Ishikawa (cell line): ENCODE measurements at regions not wholly inside any gene's neighbourhood (a gene's known extent, or its start where the extent isn't known, plus 50 kb on each side); places are given as distances from the start of the nearest gene placed in this dataset.

Source experiments
- CEBPB ChIP-seq: IDR thresholded peaks from 2 replicates; pipeline ENCODE4 v1.6.1; 2012
- CREB1 ChIP-seq: IDR thresholded peaks from 2 replicates; pipeline ENCODE4 v1.6.1; 2012; ENCODE audit warnings: low read depth
- EGR1 ChIP-seq: IDR thresholded peaks from 2 replicates; pipeline ENCODE4 v1.6.1; 2012
- EP300 ChIP-seq: IDR thresholded peaks from 2 replicates; pipeline ENCODE4 v1.6.1; 2012; ENCODE audit warnings: borderline replicate concordance
- FOXM1 ChIP-seq: IDR thresholded peaks from 2 replicates; pipeline ENCODE4 v1.6.1; 2012; ENCODE audit warnings: low read depth, borderline replicate concordance
- MAX ChIP-seq: IDR thresholded peaks from 2 replicates; pipeline ENCODE4 v1.6.1; 2012
- NFIC ChIP-seq: IDR thresholded peaks from 2 replicates; pipeline ENCODE4 v1.6.1; 2012
- RAD21 ChIP-seq: IDR thresholded peaks from 2 replicates; pipeline ENCODE4 v1.6.1; 2012; ENCODE audit warnings: low read depth
- TAF1 ChIP-seq: IDR thresholded peaks from 2 replicates; pipeline ENCODE4 v1.6.1; 2012; ENCODE audit warnings: low read depth, mild to moderate bottlenecking
- TCF12 ChIP-seq: IDR thresholded peaks from 2 replicates; pipeline ENCODE4 v1.6.1; 2012; ENCODE audit warnings: low read depth
- TEAD4 ChIP-seq: IDR thresholded peaks from 2 replicates; pipeline ENCODE4 v1.6.1; 2012
- YY1 ChIP-seq: IDR thresholded peaks from 2 replicates; pipeline ENCODE4 v1.6.1; 2012; ENCODE audit warnings: low read depth
- ZBTB7A ChIP-seq: IDR thresholded peaks from 2 replicates; pipeline ENCODE4 v1.6.1; 2012; ENCODE audit warnings: low read depth
- TF ChIP-seq, protein P1 (sequence below): IDR thresholded peaks from 2 replicates; pipeline ENCODE4 v1.6.1; 2012
- TF ChIP-seq, protein P2 (sequence below): IDR thresholded peaks from 2 replicates; pipeline ENCODE4 v1.6.1; 2012; ENCODE audit warnings: low read depth, mild to moderate bottlenecking

- no peak for TF ChIP-seq MAX
- no peak for TF ChIP-seq TAF1
- no peak for TF ChIP-seq EGR1
- TF ChIP-seq TEAD4 = no peak
- no peak for TF ChIP-seq CREB1
- no peak for TF ChIP-seq RAD21
- TF ChIP-seq ZBTB7A = no peak
- TF ChIP-seq, protein P1, sequence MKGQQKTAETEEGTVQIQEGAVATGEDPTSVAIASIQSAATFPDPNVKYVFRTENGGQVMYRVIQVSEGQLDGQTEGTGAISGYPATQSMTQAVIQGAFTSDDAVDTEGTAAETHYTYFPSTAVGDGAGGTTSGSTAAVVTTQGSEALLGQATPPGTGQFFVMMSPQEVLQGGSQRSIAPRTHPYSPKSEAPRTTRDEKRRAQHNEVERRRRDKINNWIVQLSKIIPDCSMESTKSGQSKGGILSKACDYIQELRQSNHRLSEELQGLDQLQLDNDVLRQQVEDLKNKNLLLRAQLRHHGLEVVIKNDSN = no peak
- TF ChIP-seq, protein P2, sequence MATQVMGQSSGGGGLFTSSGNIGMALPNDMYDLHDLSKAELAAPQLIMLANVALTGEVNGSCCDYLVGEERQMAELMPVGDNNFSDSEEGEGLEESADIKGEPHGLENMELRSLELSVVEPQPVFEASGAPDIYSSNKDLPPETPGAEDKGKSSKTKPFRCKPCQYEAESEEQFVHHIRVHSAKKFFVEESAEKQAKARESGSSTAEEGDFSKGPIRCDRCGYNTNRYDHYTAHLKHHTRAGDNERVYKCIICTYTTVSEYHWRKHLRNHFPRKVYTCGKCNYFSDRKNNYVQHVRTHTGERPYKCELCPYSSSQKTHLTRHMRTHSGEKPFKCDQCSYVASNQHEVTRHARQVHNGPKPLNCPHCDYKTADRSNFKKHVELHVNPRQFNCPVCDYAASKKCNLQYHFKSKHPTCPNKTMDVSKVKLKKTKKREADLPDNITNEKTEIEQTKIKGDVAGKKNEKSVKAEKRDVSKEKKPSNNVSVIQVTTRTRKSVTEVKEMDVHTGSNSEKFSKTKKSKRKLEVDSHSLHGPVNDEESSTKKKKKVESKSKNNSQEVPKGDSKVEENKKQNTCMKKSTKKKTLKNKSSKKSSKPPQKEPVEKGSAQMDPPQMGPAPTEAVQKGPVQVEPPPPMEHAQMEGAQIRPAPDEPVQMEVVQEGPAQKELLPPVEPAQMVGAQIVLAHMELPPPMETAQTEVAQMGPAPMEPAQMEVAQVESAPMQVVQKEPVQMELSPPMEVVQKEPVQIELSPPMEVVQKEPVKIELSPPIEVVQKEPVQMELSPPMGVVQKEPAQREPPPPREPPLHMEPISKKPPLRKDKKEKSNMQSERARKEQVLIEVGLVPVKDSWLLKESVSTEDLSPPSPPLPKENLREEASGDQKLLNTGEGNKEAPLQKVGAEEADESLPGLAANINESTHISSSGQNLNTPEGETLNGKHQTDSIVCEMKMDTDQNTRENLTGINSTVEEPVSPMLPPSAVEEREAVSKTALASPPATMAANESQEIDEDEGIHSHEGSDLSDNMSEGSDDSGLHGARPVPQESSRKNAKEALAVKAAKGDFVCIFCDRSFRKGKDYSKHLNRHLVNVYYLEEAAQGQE = no peak
- TF ChIP-seq CEBPB = no peak
- no peak for TF ChIP-seq FOXM1
- TF ChIP-seq NFIC = no peak
- TF ChIP-seq EP300 = no peak
- TF ChIP-seq YY1 = no peak
- TF ChIP-seq TCF12 = no peak
Observed at GRCh38 chr3:94811836-94812235, 749.0 kb downstream of the NSUN3 start.

DNA sequence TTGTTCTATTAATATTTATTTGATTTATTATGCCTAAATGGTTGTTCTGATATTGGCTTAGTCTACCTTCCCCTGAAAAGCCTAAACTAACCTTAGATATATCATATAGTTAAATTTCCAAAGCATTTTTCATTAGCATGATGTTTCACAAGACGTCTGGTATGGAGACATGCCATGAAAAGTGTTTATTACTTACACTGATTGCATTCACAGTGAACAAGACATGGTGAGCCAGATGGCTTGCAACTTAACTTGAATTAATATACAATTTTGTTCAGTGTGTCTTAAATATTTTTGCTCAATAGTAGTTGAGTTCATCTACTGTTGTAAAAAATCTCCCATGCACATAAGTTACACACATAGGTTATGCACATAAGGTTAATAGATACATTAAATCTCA lies 758.4 kb downstream of the NSUN3 start:
- TF ChIP-seq TEAD4 (no peak), NFIC (no peak), CREB1 (no peak), CEBPB (no peak), RAD21 (no peak), TCF12 (no peak), FOXM1 (no peak), EGR1 (no peak)
- TF ChIP-seq, protein P1 = no peak
- TF ChIP-seq, protein P2 = no peak

DNA sequence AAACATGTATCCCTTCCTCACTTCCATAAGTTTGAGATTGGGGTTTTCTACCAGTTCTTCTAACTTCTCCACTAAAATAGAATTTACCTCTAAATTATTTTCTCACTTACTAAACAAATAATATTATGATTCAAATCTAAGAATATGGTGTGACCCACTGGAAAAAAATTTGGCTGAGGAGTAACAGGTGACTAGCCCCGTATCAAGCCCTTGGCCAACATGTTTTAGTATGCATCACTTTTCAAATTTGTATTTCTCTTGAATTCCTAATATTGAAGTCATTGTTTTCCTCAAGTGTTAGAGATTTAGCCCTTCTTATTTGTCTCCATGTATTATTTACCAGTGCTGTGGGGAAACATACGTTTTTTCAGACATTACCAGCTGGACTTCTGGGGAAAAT lies 759.4 kb downstream of the NSUN3 start:
- TF ChIP-seq CEBPB (no peak), MAX (no peak), FOXM1 (no peak), YY1 (no peak), NFIC (no peak), EGR1 (no peak), EP300 (no peak)

DNA sequence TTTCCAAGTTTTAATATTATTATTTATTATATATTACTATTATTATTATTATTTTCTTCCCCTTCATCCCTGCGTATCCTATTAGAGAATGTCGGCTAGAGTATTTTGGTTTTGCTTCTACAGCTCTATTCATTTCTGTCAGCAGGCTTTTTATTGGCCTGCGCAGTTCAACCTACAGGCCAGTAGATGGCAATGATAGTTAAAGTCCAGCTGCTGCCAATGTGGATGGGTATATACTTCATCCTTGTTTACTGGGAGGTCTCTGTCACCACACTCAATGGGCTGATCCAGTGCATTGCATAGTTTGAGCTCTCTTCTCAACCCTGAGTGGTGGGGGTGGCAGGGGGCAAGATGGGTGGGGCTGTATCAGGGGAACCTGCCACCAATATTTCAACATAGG lies 799.8 kb downstream of the NSUN3 start:
- TF ChIP-seq RAD21 (peak; percentile 73), CEBPB (no peak), CREB1 (no peak)

- TF ChIP-seq RAD21 (no peak), CEBPB (0 out of 2 replicates have a peak, but pooled peaks have one; percentile 12)
Observed at GRCh38 chr3:94869059-94869547, 806.2 kb downstream of the NSUN3 start.

- TF ChIP-seq CEBPB (no peak), CREB1 (no peak), YY1 (no peak), FOXM1 (no peak), EP300 (no peak), EGR1 (no peak), ZBTB7A (no peak), TAF1 (no peak), NFIC (no peak), MAX (no peak)
- TF ChIP-seq, protein P2 = no peak
- TF ChIP-seq, protein P1 = no peak
Observed at GRCh38 chr3:94873751-94874150, 810.9 kb downstream of the NSUN3 start.
